ENCODE measurements at regions not wholly inside any gene's neighbourhood (a gene's known extent, or its start where the extent isn't known, plus 50 kb on each side); places are given as distances from the start of the nearest gene placed in this dataset.

DNA sequence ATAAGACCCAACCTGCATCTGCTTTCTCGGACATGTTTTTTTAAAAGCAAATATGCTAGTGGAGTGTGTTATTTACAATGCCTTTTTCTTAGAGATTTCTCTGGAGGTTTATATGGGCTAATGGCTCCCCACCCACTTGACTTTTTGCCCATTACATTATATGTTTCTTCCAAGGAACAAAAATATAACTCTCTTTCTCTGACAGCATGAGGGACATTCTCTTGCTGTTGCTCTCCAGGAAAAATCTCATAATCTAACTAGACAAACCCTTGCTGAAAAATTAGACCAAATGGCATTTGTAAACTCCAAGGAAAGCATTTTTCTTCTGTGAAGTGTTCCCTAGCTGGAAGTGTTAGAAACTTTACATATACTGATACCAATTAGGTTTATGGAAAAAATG, 213.7 kb downstream of the PRL start:
- H3K23me2 ChIP-seq (ENCODE audit: insufficient read length, low read depth, low read length, poor library complexity, severe bottlenecking), result no peaks in the 10 kb centered on the region
- no peak overlapping the region for H2AFZ ChIP-seq (ENCODE audit: low read length)
- H3K4me1 ChIP-seq (ENCODE audit: insufficient read depth, low read length), result peaks cover 4% of the 10 kb centered on the region
- no peaks in the 10 kb centered on the region for H3K27me3 ChIP-seq (ENCODE audit: insufficient read depth, low read length)
- H3K4ac ChIP-seq (ENCODE audit: low read depth, low read length), result no peak overlapping the region
- peak overlapping the region in 2 of 3 experiments; percentile 32 to 84; a peak in 3 of 7 replicates for H3K27ac Mint-ChIP-seq
- H3K9me3 ChIP-seq (ENCODE audit: control insufficient read depth, low read depth, low read length), result no peaks in the 10 kb centered on the region
- H2BK120ac ChIP-seq (ENCODE audit: low read depth, low read length, poor library complexity, severe bottlenecking), result no peak overlapping the region
- H4K91ac ChIP-seq (ENCODE audit: insufficient read length, low read depth, low read length), result no peak overlapping the region
- H4K8ac ChIP-seq (replicated peaks; ENCODE audit: insufficient read length, low read depth, low read length), result no peak overlapping the region
- H3K79me1 ChIP-seq (ENCODE audit: insufficient read depth, low read depth, low read length, poor library complexity, severe bottlenecking), result no peaks in the 10 kb centered on the region
- no peak overlapping the region for H3K14ac ChIP-seq (ENCODE audit: insufficient read depth, low read length)
- no peak overlapping the region for H3K23ac ChIP-seq (ENCODE audit: insufficient read length, low read depth, low read length)
- no peak overlapping the region for H3K4me2 ChIP-seq (ENCODE audit: insufficient read depth, insufficient read length, low read length)
- WGBS (ENCODE audit: extremely low coverage, insufficient read length, low lambda C conversion rate), result no CpG with 5 or more reads among the region's 1 CpG
- H3K4me1 Mint-ChIP-seq, result peaks cover 8 to 9% of the 10 kb centered on the region in 2 experiments
- no peak overlapping the region for H3K18ac ChIP-seq (ENCODE audit: insufficient read length, low read depth, low read length)
- H3K79me2 ChIP-seq (ENCODE audit: insufficient read depth, low read length), result no peaks in the 10 kb centered on the region
- H2BK20ac ChIP-seq (ENCODE audit: low read depth, low read length, poor library complexity, severe bottlenecking), result no peak overlapping the region
- H3K36me3 Mint-ChIP-seq (ENCODE audit: insufficient read depth in 1 of 3, low read depth in 3 of 3), result peaks cover 22 to 27% (median 25%) of the 10 kb centered on the region in 3 experiments
- H2AK5ac ChIP-seq (ENCODE audit: insufficient read length, low read length), result no peak overlapping the region
- no peaks in the 10 kb centered on the region for H3K27me3 Mint-ChIP-seq (ENCODE audit: low read depth)
- no peak overlapping the region for H3K4me3 Mint-ChIP-seq
- no peaks in the 10 kb centered on the region for H4K20me1 ChIP-seq (ENCODE audit: control insufficient read depth, insufficient read depth, insufficient read length)
- H3K9me3 Mint-ChIP-seq, result peaks cover 3 to 16% of the 10 kb centered on the region in 2 experiments; a peak in 1 of 5 replicates
- TF ChIP-seq, protein P1, sequence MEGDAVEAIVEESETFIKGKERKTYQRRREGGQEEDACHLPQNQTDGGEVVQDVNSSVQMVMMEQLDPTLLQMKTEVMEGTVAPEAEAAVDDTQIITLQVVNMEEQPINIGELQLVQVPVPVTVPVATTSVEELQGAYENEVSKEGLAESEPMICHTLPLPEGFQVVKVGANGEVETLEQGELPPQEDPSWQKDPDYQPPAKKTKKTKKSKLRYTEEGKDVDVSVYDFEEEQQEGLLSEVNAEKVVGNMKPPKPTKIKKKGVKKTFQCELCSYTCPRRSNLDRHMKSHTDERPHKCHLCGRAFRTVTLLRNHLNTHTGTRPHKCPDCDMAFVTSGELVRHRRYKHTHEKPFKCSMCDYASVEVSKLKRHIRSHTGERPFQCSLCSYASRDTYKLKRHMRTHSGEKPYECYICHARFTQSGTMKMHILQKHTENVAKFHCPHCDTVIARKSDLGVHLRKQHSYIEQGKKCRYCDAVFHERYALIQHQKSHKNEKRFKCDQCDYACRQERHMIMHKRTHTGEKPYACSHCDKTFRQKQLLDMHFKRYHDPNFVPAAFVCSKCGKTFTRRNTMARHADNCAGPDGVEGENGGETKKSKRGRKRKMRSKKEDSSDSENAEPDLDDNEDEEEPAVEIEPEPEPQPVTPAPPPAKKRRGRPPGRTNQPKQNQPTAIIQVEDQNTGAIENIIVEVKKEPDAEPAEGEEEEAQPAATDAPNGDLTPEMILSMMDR (conservative IDR thresholded peaks at IDR 0.05), result no peak
- no peak overlapping the region for H2BK15ac ChIP-seq (ENCODE audit: low read depth, low read length)
- no peak overlapping the region for H3K56ac ChIP-seq (ENCODE audit: insufficient read length, low read depth, low read length)
- no peak overlapping the region for H3K27ac ChIP-seq (ENCODE audit: insufficient read length, low read depth, low read length)
- no peak overlapping the region for H2BK12ac ChIP-seq (ENCODE audit: insufficient read length, low read depth, low read length)
- H3T11ph ChIP-seq (ENCODE audit: low read length), result no peak overlapping the region
- DNase-seq, result no peak
- H3K9ac ChIP-seq (ENCODE audit: extremely low read depth, insufficient read length, low read length), result no peak overlapping the region
- H4K5ac ChIP-seq (ENCODE audit: insufficient read length, low read depth, low read length), result no peak overlapping the region
- H2BK5ac ChIP-seq (ENCODE audit: insufficient read length, low read length), result no peak overlapping the region
